ENCODE measurements at regions not wholly inside any gene's neighbourhood (a gene's known extent, or its start where the extent isn't known, plus 50 kb on each side); places are given as distances from the start of the nearest gene placed in this dataset.

DNA sequence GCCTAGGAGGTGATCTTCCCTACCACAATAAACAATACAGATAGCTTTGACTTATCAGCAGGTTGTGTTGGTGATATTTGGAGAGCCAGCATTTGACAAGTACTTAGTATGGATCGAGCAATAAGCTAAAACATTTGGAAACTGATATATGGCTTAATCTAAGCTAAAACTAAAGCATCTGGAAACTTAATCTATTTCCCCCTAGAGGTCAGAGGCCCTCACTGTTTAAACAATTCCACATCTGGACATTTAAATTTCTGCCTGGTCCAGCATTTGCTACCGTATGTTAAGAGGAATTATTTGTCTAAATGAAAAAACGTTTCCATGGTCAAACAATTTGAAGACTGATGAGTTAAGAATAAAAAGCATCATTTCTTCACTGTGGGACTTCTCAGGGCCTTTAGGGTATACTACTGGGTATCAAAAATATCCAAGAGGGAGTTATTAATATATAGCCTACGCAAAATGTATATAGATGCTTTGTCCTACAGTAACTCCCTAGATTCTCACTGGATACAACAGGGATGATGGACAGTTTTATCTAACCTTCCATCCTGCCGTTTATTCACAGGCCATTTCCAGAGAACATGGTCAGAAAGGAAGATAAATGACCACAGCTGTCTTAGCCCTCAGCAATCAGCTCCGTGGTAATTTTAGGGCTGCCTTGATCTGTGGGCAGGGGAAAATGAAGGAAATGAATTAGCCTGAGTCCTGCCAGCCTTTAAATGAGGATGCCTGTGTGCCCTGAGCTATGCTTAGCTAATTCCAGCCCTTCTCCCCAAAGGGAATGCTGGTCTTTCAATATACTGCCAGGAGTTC, 135.4 kb upstream of the NUDT4 start:
- no peaks in the 10 kb centered on the region for H3K36me3 Mint-ChIP-seq (ENCODE audit: low read depth)
- peak overlapping the region in 2 of 3 experiments; percentile 23 to 52 for H3K27ac Mint-ChIP-seq
- no peak overlapping the region for H3K4me3 Mint-ChIP-seq
- H3K4me1 Mint-ChIP-seq: peaks cover 36% of the 10 kb centered on the region
- peaks cover 13% of the 10 kb centered on the region for H3K9me3 Mint-ChIP-seq
- peak in 1 of 3 experiments; percentile 15 for TF ChIP-seq CTCF (IDR thresholded peaks at IDR 0.05; ENCODE audit: unreplicated experiment in 3 of 3)
- H3K27me3 Mint-ChIP-seq (ENCODE audit: low read depth): no peaks in the 10 kb centered on the region

GRCh38 chr12:93243382-93243688, 134.4 kb upstream of the NUDT4 start:
- H3K9me3 Mint-ChIP-seq: peaks cover 8% of the 10 kb centered on the region
- no peak overlapping the region for H3K4me3 Mint-ChIP-seq
- H3K27ac Mint-ChIP-seq: peak overlapping the region; percentile 2 to 52 (median 23)
- H3K36me3 Mint-ChIP-seq (ENCODE audit: low read depth): no peaks in the 10 kb centered on the region
- TF ChIP-seq CTCF (IDR thresholded peaks at IDR 0.05; ENCODE audit: unreplicated experiment in 3 of 3): no peak
- H3K4me1 Mint-ChIP-seq: peaks cover 40% of the 10 kb centered on the region
- H3K27me3 Mint-ChIP-seq (ENCODE audit: low read depth): no peaks in the 10 kb centered on the region

GRCh38 chr12:93243689-93244513, 133.8 kb upstream of the NUDT4 start:
- Mint-ChIP-seq H3K4me3 (no peak overlapping the region), H3K36me3 (ENCODE audit: low read depth) (no peaks in the 10 kb centered on the region), H3K27me3 (ENCODE audit: low read depth) (no peaks in the 10 kb centered on the region), H3K9me3 (peaks cover 8% of the 10 kb centered on the region), H3K27ac (peak overlapping the region; percentile 21 to 52 (median 23)), H3K4me1 (peaks cover 40% of the 10 kb centered on the region)
- TF ChIP-seq CTCF (IDR thresholded peaks at IDR 0.05; ENCODE audit: unreplicated experiment in 3 of 3): no peak

DNA sequence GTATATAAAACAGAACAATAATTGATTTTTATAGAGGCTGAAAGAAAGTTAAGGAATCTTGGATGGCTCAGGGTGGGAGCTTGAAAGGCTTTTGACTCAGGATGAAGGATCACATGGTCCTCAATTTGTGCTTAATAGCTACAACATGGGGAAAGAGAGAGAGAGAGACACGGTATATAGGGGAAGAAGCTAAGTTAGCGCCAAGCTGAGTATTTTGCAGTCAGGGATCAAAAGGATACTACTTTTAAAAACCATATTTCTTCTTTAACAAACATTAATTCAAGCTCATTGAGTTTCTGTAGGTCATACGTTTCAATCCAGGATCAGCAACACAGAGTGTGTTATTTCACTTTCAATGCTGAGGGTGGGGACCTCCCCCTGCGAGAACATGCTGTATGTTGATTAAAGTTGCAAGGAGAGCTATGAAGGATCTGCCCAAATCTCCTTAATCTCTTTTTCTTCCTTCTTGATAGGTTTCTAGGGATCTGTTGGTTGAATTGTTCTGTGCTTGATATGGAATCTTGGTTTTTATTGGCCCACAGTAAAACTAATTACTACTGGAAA, 133.1 kb upstream of the NUDT4 start:
- peaks cover 6% of the 10 kb centered on the region for H3K9me3 Mint-ChIP-seq
- H3K4me1 Mint-ChIP-seq: peaks cover 40% of the 10 kb centered on the region
- peak overlapping the region; percentile 21 to 52 (median 23) for H3K27ac Mint-ChIP-seq
- no peak for TF ChIP-seq CTCF (IDR thresholded peaks at IDR 0.05; ENCODE audit: unreplicated experiment in 3 of 3)
- H3K27me3 Mint-ChIP-seq (ENCODE audit: low read depth): no peaks in the 10 kb centered on the region
- no peak overlapping the region for H3K4me3 Mint-ChIP-seq
- no peaks in the 10 kb centered on the region for H3K36me3 Mint-ChIP-seq (ENCODE audit: low read depth)

- no peak overlapping the region for H3K27ac Mint-ChIP-seq
- H3K9me3 Mint-ChIP-seq: peaks cover 3% of the 10 kb centered on the region
- peaks cover 40% of the 10 kb centered on the region for H3K4me1 Mint-ChIP-seq
- H3K4me3 Mint-ChIP-seq: no peak overlapping the region
- TF ChIP-seq CTCF (IDR thresholded peaks at IDR 0.05; ENCODE audit: unreplicated experiment in 3 of 3): no peak
- no peaks in the 10 kb centered on the region for H3K27me3 Mint-ChIP-seq (ENCODE audit: low read depth)
- H3K36me3 Mint-ChIP-seq (ENCODE audit: low read depth): no peaks in the 10 kb centered on the region
Observed at GRCh38 chr12:93245543-93245942, 132.2 kb upstream of the NUDT4 start.

Measured in nephron (organoid).